ENCODE measurements at regions not wholly inside any gene's neighbourhood (a gene's known extent, or its start where the extent isn't known, plus 50 kb on each side); places are given as distances from the start of the nearest gene placed in this dataset.

DNA sequence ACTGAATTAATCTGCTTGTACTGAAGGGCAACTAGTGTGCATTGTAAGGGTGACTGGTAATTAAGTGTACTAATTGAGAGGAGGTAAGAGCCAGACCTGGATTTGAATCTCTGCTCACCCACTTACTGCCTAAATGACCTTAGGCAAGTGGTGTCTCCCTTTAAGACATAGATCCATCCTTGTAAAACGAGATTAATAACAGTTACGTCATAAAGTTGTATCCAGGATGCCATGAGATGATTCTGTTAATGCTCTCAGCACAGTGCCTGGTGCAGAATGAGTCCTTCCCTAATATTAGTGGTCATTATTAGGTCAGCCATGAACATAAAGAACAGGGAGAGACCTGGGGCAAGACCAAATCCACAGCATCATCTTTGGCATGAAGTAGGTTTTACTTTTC, 470.1 kb downstream of the MAFB start:
- TF ChIP-seq, protein P1, sequence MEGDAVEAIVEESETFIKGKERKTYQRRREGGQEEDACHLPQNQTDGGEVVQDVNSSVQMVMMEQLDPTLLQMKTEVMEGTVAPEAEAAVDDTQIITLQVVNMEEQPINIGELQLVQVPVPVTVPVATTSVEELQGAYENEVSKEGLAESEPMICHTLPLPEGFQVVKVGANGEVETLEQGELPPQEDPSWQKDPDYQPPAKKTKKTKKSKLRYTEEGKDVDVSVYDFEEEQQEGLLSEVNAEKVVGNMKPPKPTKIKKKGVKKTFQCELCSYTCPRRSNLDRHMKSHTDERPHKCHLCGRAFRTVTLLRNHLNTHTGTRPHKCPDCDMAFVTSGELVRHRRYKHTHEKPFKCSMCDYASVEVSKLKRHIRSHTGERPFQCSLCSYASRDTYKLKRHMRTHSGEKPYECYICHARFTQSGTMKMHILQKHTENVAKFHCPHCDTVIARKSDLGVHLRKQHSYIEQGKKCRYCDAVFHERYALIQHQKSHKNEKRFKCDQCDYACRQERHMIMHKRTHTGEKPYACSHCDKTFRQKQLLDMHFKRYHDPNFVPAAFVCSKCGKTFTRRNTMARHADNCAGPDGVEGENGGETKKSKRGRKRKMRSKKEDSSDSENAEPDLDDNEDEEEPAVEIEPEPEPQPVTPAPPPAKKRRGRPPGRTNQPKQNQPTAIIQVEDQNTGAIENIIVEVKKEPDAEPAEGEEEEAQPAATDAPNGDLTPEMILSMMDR (conservative IDR thresholded peaks at IDR 0.05 in 1 of 2, IDR thresholded peaks at IDR 0.05 in 1 of 2; ENCODE audit: extremely low read depth in 1 of 2, insufficient read depth in 1 of 2, low read depth in 1 of 2, low read length in 2 of 2) = no peak
- no peak for TF ChIP-seq EZH2 (IDR thresholded peaks at IDR 0.05; ENCODE audit: borderline replicate concordance, low read length)
